DND-41 (cell line): ENCODE measurements at regions not wholly inside any gene's neighbourhood (a gene's known extent, or its start where the extent isn't known, plus 50 kb on each side); places are given as distances from the start of the nearest gene placed in this dataset.
"Not testable (repeated sequence)": the region's sequence is repeated elsewhere in the genome, so short reads cannot be mapped to it uniquely, and the experiment has no call there.

Source experiments
- ATAC-seq: fragments of 200-7000 bp; cut with Tn5 transposase; 3 replicates; pipeline ENCODE4 v1.9.1; 2021; ENCODE audit warnings: low read depth; ENCODE audit not compliant: insufficient read depth
- DNase-seq: peaks from one replicate; pipeline ENCODE4 v3.0.0-alpha.2; 2020
- H2AFZ ChIP-seq: 2 replicates; pipeline ENCODE4 v1.6.0; 2012; ENCODE audit warnings: low read depth, low read length
- H3K27ac ChIP-seq: 2 replicates; pipeline ENCODE4 v1.5.1; 2012; ENCODE audit warnings: low read length, inconsistent platforms
- H3K27me3 ChIP-seq: fragments of 200-600 bp; sonication (generic); 2 replicates; pipeline ENCODE4 v1.6.0; 2012; ENCODE audit warnings: low read length, mild to moderate bottlenecking, inconsistent platforms; ENCODE audit not compliant: insufficient read depth, poor library complexity
- H3K36me3 ChIP-seq: 2 replicates; pipeline ENCODE4 v1.5.1; 2012; ENCODE audit warnings: low read length, inconsistent platforms; ENCODE audit not compliant: insufficient read depth
- H3K4me1 ChIP-seq: 2 replicates; pipeline ENCODE4 v1.5.1; 2012; ENCODE audit warnings: mild to moderate bottlenecking, low read length; ENCODE audit not compliant: insufficient read depth
- H3K4me2 ChIP-seq: 2 replicates; pipeline ENCODE4 v1.6.0; 2012; ENCODE audit warnings: mild to moderate bottlenecking, moderate library complexity, low read length, inconsistent platforms; ENCODE audit not compliant: insufficient read depth
- H3K4me3 ChIP-seq, 2 experiments: fragments of 200-600 bp in 1 of 2; shearing (Covaris generic) in 1 of 2; 2 replicates each; pipeline ENCODE4 v1.5.1; 2012 to 2016; ENCODE audit warnings: inconsistent platforms in 2 of 2, low read length in 2 of 2, mild to moderate bottlenecking in 2 of 2, low read depth in 1 of 2, moderate library complexity in 1 of 2
- H3K79me2 ChIP-seq: 2 replicates; pipeline ENCODE4 v1.6.0; 2012; ENCODE audit warnings: low read length, inconsistent platforms; ENCODE audit not compliant: insufficient read depth
- H3K9ac ChIP-seq: 2 replicates; pipeline ENCODE4 v1.6.0; 2012; ENCODE audit warnings: low read depth, mild to moderate bottlenecking, inconsistent platforms, low read length, moderate library complexity
- H3K9me3 ChIP-seq: 2 replicates; pipeline ENCODE4 v1.5.1; 2012; ENCODE audit warnings: low read length, moderate library complexity, mild to moderate bottlenecking, inconsistent platforms; ENCODE audit not compliant: insufficient read depth, severe bottlenecking
- H4K20me1 ChIP-seq: 2 replicates; pipeline ENCODE4 v1.6.0; 2012; ENCODE audit warnings: low read length; ENCODE audit not compliant: insufficient read depth
- EZH2 ChIP-seq: IDR thresholded peaks from 3 replicates; pipeline ENCODE4 v1.6.1; 2012; ENCODE audit warnings: borderline replicate concordance, low read depth, mild to moderate bottlenecking, moderate library complexity, low read length, inconsistent platforms; ENCODE audit not compliant: severe bottlenecking
- TF ChIP-seq, protein P1 (sequence below): IDR thresholded peaks from 2 replicates; pipeline ENCODE4 v1.5.1; 2012; ENCODE audit warnings: borderline replicate concordance, low read length, moderate library complexity, mild to moderate bottlenecking; ENCODE audit not compliant: poor library complexity, severe bottlenecking; ENCODE audit errors: extremely low read depth

DNA sequence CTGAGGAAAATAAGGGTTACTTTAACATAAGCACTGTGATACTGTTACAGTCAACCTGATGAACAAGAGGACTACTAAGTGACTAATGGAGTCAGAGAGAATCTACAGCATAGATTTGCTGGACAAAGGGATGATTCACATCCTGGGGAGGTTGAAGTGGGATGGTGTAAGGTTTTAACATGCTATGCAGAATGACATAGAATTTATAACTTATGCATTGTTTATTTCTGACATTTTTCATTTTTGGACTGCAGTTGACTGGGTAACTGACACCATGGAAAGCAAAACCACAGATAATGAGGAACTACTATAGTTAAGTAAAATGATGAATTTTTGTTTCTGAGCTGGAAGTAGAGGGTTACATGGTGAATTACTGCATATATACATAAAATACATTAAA is 389.2 kb downstream of the MAT2B start:
- no peak for ATAC-seq

GRCh38 chr5:163898873-163899272 is 393.5 kb downstream of the MAT2B start:
- TF ChIP-seq EZH2: no peak
- TF ChIP-seq, protein P1, sequence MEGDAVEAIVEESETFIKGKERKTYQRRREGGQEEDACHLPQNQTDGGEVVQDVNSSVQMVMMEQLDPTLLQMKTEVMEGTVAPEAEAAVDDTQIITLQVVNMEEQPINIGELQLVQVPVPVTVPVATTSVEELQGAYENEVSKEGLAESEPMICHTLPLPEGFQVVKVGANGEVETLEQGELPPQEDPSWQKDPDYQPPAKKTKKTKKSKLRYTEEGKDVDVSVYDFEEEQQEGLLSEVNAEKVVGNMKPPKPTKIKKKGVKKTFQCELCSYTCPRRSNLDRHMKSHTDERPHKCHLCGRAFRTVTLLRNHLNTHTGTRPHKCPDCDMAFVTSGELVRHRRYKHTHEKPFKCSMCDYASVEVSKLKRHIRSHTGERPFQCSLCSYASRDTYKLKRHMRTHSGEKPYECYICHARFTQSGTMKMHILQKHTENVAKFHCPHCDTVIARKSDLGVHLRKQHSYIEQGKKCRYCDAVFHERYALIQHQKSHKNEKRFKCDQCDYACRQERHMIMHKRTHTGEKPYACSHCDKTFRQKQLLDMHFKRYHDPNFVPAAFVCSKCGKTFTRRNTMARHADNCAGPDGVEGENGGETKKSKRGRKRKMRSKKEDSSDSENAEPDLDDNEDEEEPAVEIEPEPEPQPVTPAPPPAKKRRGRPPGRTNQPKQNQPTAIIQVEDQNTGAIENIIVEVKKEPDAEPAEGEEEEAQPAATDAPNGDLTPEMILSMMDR: no peak
- Histone ChIP-seq H3K79me2 (no peaks in the 10 kb centered on the region), H3K27me3 (no peaks in the 10 kb centered on the region), H4K20me1 (no peaks in the 10 kb centered on the region), H3K27ac (no peak overlapping the region), H3K9ac (no peak overlapping the region), H3K4me2 (no peak overlapping the region), H3K36me3 (no peaks in the 10 kb centered on the region), H2AFZ (no peak overlapping the region), H3K9me3 (no peaks in the 10 kb centered on the region), H3K4me3 (no peak overlapping the region), H3K4me1 (no peaks in the 10 kb centered on the region)
- ATAC-seq (no peak), DNase-seq (no peak)

More for the DNA sequence above, 389.2 kb downstream of the MAT2B start:
- Histone ChIP-seq H4K20me1 (no peaks in the 10 kb centered on the region), H3K4me3 (no peak overlapping the region), H2AFZ (no peak overlapping the region), H3K4me1 (no peaks in the 10 kb centered on the region), H3K79me2 (no peaks in the 10 kb centered on the region), H3K4me2 (no peak overlapping the region), H3K27me3 (no peaks in the 10 kb centered on the region), H3K9me3 (no peaks in the 10 kb centered on the region), H3K36me3 (no peaks in the 10 kb centered on the region), H3K9ac (no peak overlapping the region), H3K27ac (no peak overlapping the region)
- DNase-seq: no peak
- TF ChIP-seq EZH2: no peak
- TF ChIP-seq, protein P1: no peak

- H3K27ac ChIP-seq, H3K9me3 ChIP-seq, ATAC-seq, H3K4me1 ChIP-seq, H3K4me2 ChIP-seq, H3K4me3 ChIP-seq, H3K27me3 ChIP-seq, H3K36me3 ChIP-seq, H4K20me1 ChIP-seq, H2AFZ ChIP-seq, DNase-seq, H3K9ac ChIP-seq, H3K79me2 ChIP-seq: not testable (repeated sequence)
Measured at GRCh38 chr5:163907783-163908182, 402.4 kb downstream of the MAT2B start.

DNA sequence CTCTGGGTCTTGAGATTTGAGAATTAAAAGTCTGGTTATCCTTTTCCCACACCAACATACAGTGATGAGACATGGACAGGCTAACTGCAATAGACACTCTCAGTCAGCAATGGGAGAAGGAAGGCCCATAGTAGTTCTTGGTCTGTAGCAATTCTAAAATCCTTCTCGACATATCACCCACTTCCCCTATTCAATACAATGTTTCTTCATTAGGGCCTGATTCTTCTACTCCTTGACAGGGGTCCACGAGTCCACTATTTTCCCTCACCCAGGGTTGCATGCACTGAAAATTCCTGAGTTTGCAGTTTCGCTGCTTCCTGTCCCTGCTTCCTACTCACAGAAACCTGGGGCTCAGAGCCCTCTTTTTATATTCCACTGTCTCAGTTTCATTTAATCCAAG is 402.8 kb downstream of the MAT2B start:
- Histone ChIP-seq H3K4me3 (no peak overlapping the region), H3K9ac (no peak overlapping the region), H3K27me3 (no peaks in the 10 kb centered on the region), H3K79me2 (no peaks in the 10 kb centered on the region), H4K20me1 (no peaks in the 10 kb centered on the region), H3K4me2 (no peak overlapping the region), H2AFZ (no peak overlapping the region), H3K4me1 (no peaks in the 10 kb centered on the region), H3K27ac (no peak overlapping the region), H3K9me3 (no peaks in the 10 kb centered on the region), H3K36me3 (no peaks in the 10 kb centered on the region)
- ATAC-seq (no peak), DNase-seq (no peak)
- no peak for TF ChIP-seq EZH2
